ENCODE measurements at regions not wholly inside any gene's neighbourhood (a gene's known extent, or its start where the extent isn't known, plus 50 kb on each side); places are given as distances from the start of the nearest gene placed in this dataset.

DNA sequence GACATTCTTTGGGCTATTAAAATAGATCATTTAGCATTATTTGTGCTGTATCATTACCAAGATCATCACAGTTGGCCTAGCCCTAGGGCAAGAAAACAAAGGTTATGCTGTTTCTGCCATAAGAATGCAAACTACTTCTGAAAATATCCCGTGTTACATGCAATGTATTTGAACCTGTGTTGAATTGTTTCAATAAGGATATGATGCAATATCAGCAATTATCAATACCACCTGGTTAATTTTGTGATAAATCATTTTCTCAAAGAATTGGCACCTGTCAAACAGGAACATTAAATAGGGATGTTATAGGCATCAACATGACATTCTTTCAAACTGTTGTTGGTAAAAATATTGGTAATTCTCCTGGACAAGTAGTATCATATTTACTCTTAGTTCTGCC, 2002.0 kb upstream of the CDH9 start:
- no peak for DNase-seq (ENCODE audit: low spot score in 2 of 2)
- TF ChIP-seq POLR2A (IDR thresholded peaks at IDR 0.05) (no peak), POLR2AphosphoS5 (IDR thresholded peaks at IDR 0.05) (no peak)
- TF ChIP-seq, protein P1, sequence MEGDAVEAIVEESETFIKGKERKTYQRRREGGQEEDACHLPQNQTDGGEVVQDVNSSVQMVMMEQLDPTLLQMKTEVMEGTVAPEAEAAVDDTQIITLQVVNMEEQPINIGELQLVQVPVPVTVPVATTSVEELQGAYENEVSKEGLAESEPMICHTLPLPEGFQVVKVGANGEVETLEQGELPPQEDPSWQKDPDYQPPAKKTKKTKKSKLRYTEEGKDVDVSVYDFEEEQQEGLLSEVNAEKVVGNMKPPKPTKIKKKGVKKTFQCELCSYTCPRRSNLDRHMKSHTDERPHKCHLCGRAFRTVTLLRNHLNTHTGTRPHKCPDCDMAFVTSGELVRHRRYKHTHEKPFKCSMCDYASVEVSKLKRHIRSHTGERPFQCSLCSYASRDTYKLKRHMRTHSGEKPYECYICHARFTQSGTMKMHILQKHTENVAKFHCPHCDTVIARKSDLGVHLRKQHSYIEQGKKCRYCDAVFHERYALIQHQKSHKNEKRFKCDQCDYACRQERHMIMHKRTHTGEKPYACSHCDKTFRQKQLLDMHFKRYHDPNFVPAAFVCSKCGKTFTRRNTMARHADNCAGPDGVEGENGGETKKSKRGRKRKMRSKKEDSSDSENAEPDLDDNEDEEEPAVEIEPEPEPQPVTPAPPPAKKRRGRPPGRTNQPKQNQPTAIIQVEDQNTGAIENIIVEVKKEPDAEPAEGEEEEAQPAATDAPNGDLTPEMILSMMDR (IDR thresholded peaks at IDR 0.05): no peak
- H3K27ac ChIP-seq: no peak overlapping the region
- no peaks in the 10 kb centered on the region for H3K36me3 ChIP-seq
- H3K9me3 ChIP-seq: no peaks in the 10 kb centered on the region
- intact Hi-C loops (cut with DNase I; ENCODE audit: low total_unique reads): no loop called here
- no peak overlapping the region for H3K4me3 ChIP-seq
- no peaks in the 10 kb centered on the region for H3K4me1 ChIP-seq
- H3K27me3 ChIP-seq: no peaks in the 10 kb centered on the region

DNA sequence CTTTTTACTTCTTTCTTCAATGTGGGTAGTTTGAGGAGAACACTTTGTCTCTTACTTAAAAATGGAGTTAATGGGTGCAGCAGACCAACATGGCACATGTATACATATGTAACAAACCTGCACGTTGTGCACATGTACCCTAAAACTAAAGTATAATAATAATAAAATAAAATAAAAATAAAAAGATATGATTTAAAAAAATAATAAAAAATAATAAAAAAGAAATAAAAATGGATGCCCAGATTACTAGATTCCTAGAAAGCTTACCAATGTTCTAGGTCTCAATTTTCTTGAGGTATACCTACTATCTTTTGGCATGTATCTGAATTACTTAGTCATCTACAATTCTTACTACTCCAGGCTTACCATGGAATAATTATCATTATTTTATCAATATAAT, 2001.6 kb upstream of the CDH9 start:
- no peak overlapping the region for H3K27ac ChIP-seq
- no peaks in the 10 kb centered on the region for H3K36me3 ChIP-seq
- no peaks in the 10 kb centered on the region for H3K27me3 ChIP-seq
- H3K4me1 ChIP-seq: no peaks in the 10 kb centered on the region
- H3K9me3 ChIP-seq: no peaks in the 10 kb centered on the region
- no peak overlapping the region for H3K4me3 ChIP-seq
- no peak for DNase-seq (ENCODE audit: low spot score in 2 of 2)
- TF ChIP-seq, protein P1 (IDR thresholded peaks at IDR 0.05): no peak
- no peak for TF ChIP-seq POLR2AphosphoS5 (IDR thresholded peaks at IDR 0.05)
- no peak for TF ChIP-seq POLR2A (IDR thresholded peaks at IDR 0.05)
- intact Hi-C loops (cut with DNase I; ENCODE audit: low total_unique reads): no loop called here

DNA sequence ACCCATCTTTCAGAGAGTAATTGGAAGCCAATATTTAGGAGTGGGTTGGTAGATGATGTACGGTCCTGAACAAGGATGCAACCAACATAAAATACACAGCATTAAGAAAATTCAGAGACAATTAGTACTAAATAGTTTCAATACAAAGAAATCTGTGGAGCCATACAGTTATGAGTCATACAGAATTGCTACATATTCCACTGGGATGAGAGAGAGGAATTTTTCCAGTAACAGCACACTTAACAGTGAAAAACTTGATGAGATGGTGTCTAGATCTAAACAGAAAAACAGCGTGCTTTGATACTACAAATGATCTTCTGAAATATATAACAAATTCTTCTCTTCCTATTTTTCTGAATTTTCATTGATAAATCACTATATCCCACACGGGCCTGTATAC, 1999.3 kb upstream of the CDH9 start:
- Histone ChIP-seq H3K4me1 (no peaks in the 10 kb centered on the region), H3K27me3 (no peaks in the 10 kb centered on the region), H3K36me3 (no peaks in the 10 kb centered on the region), H3K27ac (no peak overlapping the region), H3K9me3 (no peaks in the 10 kb centered on the region), H3K4me3 (no peak overlapping the region)
- TF ChIP-seq, protein P1 (IDR thresholded peaks at IDR 0.05): no peak
- TF ChIP-seq POLR2AphosphoS5 (IDR thresholded peaks at IDR 0.05) (no peak), POLR2A (IDR thresholded peaks at IDR 0.05) (no peak)
- no peak for DNase-seq (ENCODE audit: low spot score in 2 of 2)
- intact Hi-C loops (cut with DNase I; ENCODE audit: low total_unique reads): no loop called here

DNA sequence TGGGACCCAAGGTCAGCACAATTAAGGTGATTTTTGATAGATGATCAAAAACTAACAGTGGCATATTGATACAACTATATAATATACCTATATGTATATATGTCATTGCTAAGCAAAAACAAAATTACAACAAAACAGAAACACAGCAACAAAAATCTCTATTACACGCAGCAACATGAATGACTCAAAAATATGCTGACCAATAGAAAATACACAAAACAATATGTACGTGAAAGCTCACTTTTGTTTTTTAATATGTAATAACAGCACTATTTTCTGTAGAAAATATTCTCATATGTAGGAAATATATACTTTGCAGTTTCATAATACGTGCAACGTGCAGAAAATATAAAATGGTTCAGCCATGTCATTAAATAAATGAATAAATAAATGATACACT, 1985.7 kb upstream of the CDH9 start:
- intact Hi-C loops (cut with DNase I; ENCODE audit: low total_unique reads): no loop called here
- TF ChIP-seq POLR2AphosphoS5 (IDR thresholded peaks at IDR 0.05): no peak
- no peak for TF ChIP-seq POLR2A (IDR thresholded peaks at IDR 0.05)
- TF ChIP-seq, protein P1 (IDR thresholded peaks at IDR 0.05): no peak
- Histone ChIP-seq H3K4me3 (no peak overlapping the region), H3K36me3 (no peaks in the 10 kb centered on the region), H3K27ac (no peak overlapping the region), H3K4me1 (no peaks in the 10 kb centered on the region), H3K27me3 (no peaks in the 10 kb centered on the region), H3K9me3 (no peaks in the 10 kb centered on the region)
- DNase-seq (ENCODE audit: low spot score in 2 of 2): no peak

DNA sequence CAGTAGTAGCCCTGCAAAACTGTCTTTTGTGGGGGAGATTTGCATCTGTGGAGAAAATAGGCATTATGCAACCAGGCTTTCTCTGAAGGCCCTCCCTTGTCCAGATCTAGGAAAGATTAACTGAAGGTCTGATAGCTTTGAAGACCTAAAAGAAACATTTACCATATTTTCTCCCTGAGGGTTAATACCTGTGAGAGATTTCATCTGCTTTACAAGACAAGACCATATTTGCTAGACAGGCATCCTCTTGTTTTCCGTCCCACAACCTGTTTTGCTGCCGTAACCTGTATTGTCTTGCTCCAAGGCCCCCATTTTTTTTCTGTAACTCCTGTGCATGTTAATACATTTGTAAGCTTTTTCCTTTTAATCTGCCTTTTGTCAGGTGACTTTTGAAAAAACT, 1985.2 kb upstream of the CDH9 start:
- Histone ChIP-seq H3K4me1 (no peaks in the 10 kb centered on the region), H3K4me3 (no peak overlapping the region), H3K27ac (no peak overlapping the region), H3K27me3 (no peaks in the 10 kb centered on the region), H3K9me3 (no peaks in the 10 kb centered on the region), H3K36me3 (no peaks in the 10 kb centered on the region)
- intact Hi-C loops (cut with DNase I; ENCODE audit: low total_unique reads): no loop called here
- TF ChIP-seq POLR2A (IDR thresholded peaks at IDR 0.05) (no peak), POLR2AphosphoS5 (IDR thresholded peaks at IDR 0.05) (no peak)
- TF ChIP-seq, protein P1 (IDR thresholded peaks at IDR 0.05): no peak
- no peak for DNase-seq (ENCODE audit: low spot score in 2 of 2)
